Natural killer cell (primary cell): ENCODE measurements at regions not wholly inside any gene's neighbourhood (a gene's known extent, or its start where the extent isn't known, plus 50 kb on each side); places are given as distances from the start of the nearest gene placed in this dataset.

Experiments used
- ATAC-seq, 3 donors: fragments of 150-1000 bp in 2 of 3; fragments of 200-7000 bp in 1 of 3; cut with Tn5 transposase; 1 replicate in 1 of 3; 2 replicates in 2 of 3; pipeline ENCODE4 v1.10.0; 2021; ENCODE audit warnings: mild to moderate bottlenecking in 2 of 3, moderate library complexity in 2 of 3
- DNase-seq, 2 donors: peaks; one replicate each; pipeline versions ENCODE4 v3.0.0 to v3.0.0-alpha.2; 2013 to 2021; ENCODE audit warnings: mixed read lengths in 1 of 2
- H3K27ac ChIP-seq: one replicate; pipeline ENCODE4 v1.5.1; 2013; ENCODE audit warnings: mild to moderate bottlenecking, low read length
- H3K27me3 ChIP-seq: one replicate; pipeline ENCODE4 v1.6.1; 2013; ENCODE audit warnings: low read length; ENCODE audit not compliant: control insufficient read depth, insufficient read depth
- H3K36me3 ChIP-seq: one replicate; pipeline ENCODE4 v1.6.1; 2013; ENCODE audit warnings: low read length; ENCODE audit not compliant: control insufficient read depth, insufficient read depth
- H3K4me1 ChIP-seq: one replicate; pipeline ENCODE4 v1.6.1; 2013; ENCODE audit warnings: low read length; ENCODE audit not compliant: control insufficient read depth, insufficient read depth
- H3K4me3 ChIP-seq: one replicate; pipeline ENCODE4 v1.5.1; 2013; ENCODE audit warnings: low read length
- H3K9me3 ChIP-seq: one replicate; pipeline ENCODE4 v1.6.1; 2013; ENCODE audit warnings: low read length; ENCODE audit not compliant: control insufficient read depth, insufficient read depth
- H3K27ac Mint-ChIP-seq, 2 donors: one replicate each; pipeline ENCODE4 v1.8.0; 2022; ENCODE audit warnings: mild to moderate bottlenecking in 2 of 2, mixed read lengths in 2 of 2, moderate library complexity in 1 of 2
- H3K27me3 Mint-ChIP-seq, 2 donors: one replicate each; pipeline ENCODE4 v1.8.0; 2022; ENCODE audit warnings: low read depth in 2 of 2, mixed read lengths in 2 of 2
- H3K36me3 Mint-ChIP-seq: one replicate; pipeline ENCODE4 v1.8.0; 2022; ENCODE audit warnings: mixed read lengths
- H3K4me1 Mint-ChIP-seq, 2 donors: one replicate each; pipeline ENCODE4 v1.8.0; 2022; ENCODE audit warnings: mixed read lengths in 2 of 2
- H3K4me3 Mint-ChIP-seq: one replicate; pipeline ENCODE4 v1.8.0; 2022; ENCODE audit warnings: mild to moderate bottlenecking, moderate library complexity, mixed read lengths
- H3K9me3 Mint-ChIP-seq, 2 donors: one replicate each; pipeline ENCODE4 v1.8.0; 2022; ENCODE audit warnings: mixed read lengths in 2 of 2
- WGBS: methylation state at CpG from one replicate; pipeline ENCODE4 v1.1.7; 2013; ENCODE audit warnings: missing lambda C conversion rate; ENCODE audit not compliant: insufficient coverage; 5-methylcytosine and 5-hydroxymethylcytosine counted together
- intact Hi-C: fragments of 100-400 bp; cut with micrococcal nuclease; formaldehyde crosslinking; loops from one replicate; pipeline ENCODE4 v1.14.2; 2022
- TF ChIP-seq, protein P1 (sequence below): fragments of 200-600 bp; IDR thresholded peaks from one replicate; pipeline ENCODE4 v1.8.0; 2022; ENCODE audit warnings: antibody characterized with exemption

DNA sequence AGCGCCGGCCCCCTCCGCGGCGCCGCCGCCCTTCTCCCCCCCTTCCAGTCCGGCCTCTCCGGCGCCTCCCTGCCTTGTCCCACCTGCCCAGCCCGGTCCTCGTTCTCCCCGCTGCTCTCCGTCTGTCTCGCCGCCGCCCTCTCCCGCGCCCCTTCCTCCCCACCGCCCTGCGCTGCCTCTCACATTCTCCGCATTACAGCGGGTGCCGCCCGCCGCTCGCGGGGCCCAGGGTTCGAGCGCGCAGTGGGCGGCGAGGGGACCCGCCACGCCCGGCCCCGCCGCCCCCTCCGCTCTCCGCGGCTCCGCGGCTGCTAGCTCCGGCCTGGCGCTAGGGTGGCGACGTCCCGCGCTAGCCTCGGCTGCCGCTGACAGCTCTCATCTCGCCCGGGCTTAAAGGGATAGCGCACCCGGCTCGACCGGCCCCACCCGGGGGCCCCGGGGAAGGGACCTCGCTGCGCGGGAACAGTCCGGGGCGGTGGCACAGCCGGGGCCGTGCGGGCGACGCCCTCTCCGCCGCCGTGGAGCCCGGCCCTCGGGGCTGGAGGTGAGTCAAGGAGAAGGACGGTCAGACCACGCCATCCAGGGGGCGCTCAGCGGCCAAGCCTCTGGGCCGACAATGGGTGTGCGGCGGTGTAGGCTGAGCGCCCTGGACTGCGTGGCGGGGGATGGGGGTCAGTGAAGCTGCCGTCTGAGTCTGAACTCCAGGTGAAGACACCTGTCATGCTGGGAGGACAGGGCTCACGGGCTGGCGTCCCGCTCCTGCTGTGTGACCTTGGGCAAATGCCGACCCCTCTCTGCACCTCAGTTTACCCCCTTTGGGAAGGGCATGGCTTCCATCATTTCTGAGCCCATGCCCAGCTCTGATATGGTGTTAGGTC lies 187.4 kb upstream of the LINGO1 start:
- no peak for ATAC-seq
- Histone ChIP-seq H3K27me3 (peaks cover 8% of the 10 kb centered on the region), H3K36me3 (no peaks in the 10 kb centered on the region), H3K27ac (no peak overlapping the region), H3K9me3 (no peaks in the 10 kb centered on the region), H3K4me1 (no peaks in the 10 kb centered on the region), H3K4me3 (no peak overlapping the region)
- no peak overlapping the region for H3K27ac Mint-ChIP-seq
- 4% methylated on average over 89 of the region's 89 CpGs for WGBS
- intact Hi-C loops: no loop called here
- H3K27me3 Mint-ChIP-seq: peaks cover 29 to 34% of the 10 kb centered on the region in 2 donors
- TF ChIP-seq, protein P1, sequence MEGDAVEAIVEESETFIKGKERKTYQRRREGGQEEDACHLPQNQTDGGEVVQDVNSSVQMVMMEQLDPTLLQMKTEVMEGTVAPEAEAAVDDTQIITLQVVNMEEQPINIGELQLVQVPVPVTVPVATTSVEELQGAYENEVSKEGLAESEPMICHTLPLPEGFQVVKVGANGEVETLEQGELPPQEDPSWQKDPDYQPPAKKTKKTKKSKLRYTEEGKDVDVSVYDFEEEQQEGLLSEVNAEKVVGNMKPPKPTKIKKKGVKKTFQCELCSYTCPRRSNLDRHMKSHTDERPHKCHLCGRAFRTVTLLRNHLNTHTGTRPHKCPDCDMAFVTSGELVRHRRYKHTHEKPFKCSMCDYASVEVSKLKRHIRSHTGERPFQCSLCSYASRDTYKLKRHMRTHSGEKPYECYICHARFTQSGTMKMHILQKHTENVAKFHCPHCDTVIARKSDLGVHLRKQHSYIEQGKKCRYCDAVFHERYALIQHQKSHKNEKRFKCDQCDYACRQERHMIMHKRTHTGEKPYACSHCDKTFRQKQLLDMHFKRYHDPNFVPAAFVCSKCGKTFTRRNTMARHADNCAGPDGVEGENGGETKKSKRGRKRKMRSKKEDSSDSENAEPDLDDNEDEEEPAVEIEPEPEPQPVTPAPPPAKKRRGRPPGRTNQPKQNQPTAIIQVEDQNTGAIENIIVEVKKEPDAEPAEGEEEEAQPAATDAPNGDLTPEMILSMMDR: no peak
- no peaks in the 10 kb centered on the region for H3K36me3 Mint-ChIP-seq
- no peak for DNase-seq
- no peaks in the 10 kb centered on the region for H3K9me3 Mint-ChIP-seq
- no peaks in the 10 kb centered on the region for H3K4me1 Mint-ChIP-seq
- no peak overlapping the region for H3K4me3 Mint-ChIP-seq

DNA sequence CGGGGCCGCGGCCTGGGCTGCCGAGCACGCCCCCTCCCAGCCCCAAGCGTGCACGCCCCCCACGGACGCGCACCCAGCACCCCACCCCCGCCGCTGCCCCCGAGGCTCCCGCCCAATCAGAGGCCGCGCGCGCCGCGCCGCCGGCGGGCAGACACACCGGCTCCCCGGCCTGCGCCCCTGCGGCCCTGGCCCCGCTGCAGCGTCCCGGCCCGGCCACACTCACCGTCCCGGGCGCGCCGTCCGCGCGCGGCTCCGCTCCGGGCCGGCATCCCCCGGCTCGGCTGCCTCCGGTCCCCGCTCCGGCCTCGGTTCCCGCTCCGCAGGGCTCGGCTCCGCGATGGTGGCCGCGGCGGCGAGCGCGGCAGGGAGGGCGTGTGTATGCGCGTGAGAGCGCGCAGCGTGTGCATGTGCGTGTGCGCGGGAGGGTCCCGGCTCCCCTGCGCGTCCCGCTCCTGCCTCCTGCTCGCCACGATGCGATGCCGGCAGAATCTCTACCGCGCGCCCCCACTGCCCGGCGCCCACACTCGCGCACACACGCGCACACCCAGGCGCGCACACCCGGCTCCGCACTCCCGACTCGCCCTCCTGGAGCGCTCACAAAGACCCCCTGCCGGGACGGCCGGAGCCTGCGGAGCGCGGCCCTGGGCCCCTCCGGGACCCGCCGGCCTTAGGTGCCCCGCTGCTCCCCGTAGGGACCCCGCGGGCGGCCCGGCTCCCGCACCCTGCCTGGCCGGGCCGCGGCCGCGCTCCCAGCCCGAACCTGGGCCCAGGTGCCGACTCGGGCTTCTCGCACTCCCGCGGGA lies 186.5 kb upstream of the LINGO1 start:
- Histone ChIP-seq H3K27ac (no peak overlapping the region), H3K4me3 (no peak overlapping the region), H3K27me3 (peaks cover 8% of the 10 kb centered on the region), H3K36me3 (no peaks in the 10 kb centered on the region), H3K4me1 (no peaks in the 10 kb centered on the region), H3K9me3 (no peaks in the 10 kb centered on the region)
- Mint-ChIP-seq H3K4me1 (no peaks in the 10 kb centered on the region), H3K4me3 (no peak overlapping the region), H3K36me3 (no peaks in the 10 kb centered on the region), H3K27me3 (peaks cover 29 to 34% of the 10 kb centered on the region in 2 donors), H3K27ac (no peak overlapping the region), H3K9me3 (no peaks in the 10 kb centered on the region)
- DNase-seq (no peak), ATAC-seq (no peak)
- under 1% methylated on average over 120 of the region's 120 CpGs for WGBS
- TF ChIP-seq, protein P1: no peak
- intact Hi-C loops: no loop called here

DNA sequence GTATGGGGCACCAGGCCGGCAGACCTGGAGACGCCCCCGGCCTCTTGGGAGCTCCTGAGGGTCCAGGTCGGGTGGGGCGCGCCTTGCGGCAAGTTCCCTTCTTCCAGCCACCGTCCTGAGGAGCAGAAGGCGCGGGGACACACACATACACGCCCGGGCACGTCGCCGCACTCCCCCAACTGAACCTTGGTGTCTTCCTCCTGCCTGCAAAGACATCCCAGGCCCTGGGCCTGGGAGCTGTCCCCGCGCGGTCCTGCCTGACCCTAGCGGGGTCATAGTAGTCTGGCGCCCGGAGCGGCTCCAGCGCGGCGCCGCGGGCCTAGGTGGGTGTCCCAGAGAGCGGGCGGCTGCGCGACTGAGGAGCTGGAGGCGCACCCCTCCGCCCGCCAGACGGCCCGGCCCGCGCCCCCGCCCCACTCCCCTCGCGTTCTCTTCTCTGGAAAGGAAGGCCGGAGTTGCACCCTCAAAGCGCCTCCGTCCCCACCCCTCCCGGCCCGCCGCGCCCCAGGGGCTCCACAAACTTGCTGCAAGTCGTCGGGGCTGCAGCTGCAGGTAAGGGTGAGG lies 185.9 kb upstream of the LINGO1 start:
- Histone ChIP-seq H3K27me3 (peaks cover 8% of the 10 kb centered on the region), H3K9me3 (no peaks in the 10 kb centered on the region), H3K27ac (no peak overlapping the region), H3K36me3 (no peaks in the 10 kb centered on the region), H3K4me3 (no peak overlapping the region), H3K4me1 (no peaks in the 10 kb centered on the region)
- no peaks in the 10 kb centered on the region for H3K9me3 Mint-ChIP-seq
- H3K27ac Mint-ChIP-seq: no peak overlapping the region
- TF ChIP-seq, protein P1: no peak
- intact Hi-C loops: no loop called here
- no peaks in the 10 kb centered on the region for H3K4me1 Mint-ChIP-seq
- no peak for ATAC-seq
- no peak for DNase-seq
- H3K27me3 Mint-ChIP-seq: peaks cover 29 to 34% of the 10 kb centered on the region in 2 donors
- H3K36me3 Mint-ChIP-seq: no peaks in the 10 kb centered on the region
- H3K4me3 Mint-ChIP-seq: no peak overlapping the region
- 10% methylated on average over 50 of the region's 50 CpGs for WGBS
